GM13976 (cell line): ENCODE measurements at regions not wholly inside any gene's neighbourhood (a gene's known extent, or its start where the extent isn't known, plus 50 kb on each side); places are given as distances from the start of the nearest gene placed in this dataset.
"Not testable (repeated sequence)": the region's sequence is repeated elsewhere in the genome, so short reads cannot be mapped to it uniquely, and the experiment has no call there.

Experiments used
- DNase-seq: peaks from one replicate; pipeline ENCODE4 v3.0.0; 2012; ENCODE audit warnings: low spot score
- in situ Hi-C: fragments of 300-500 bp; cut with MboI; formaldehyde crosslinking; loops from one replicate; pipeline ENCODE4 v1.12.0; 2022; ENCODE audit warnings: low sequenced_read_pairs, mixed read lengths, inconsistent platforms; ENCODE audit not compliant: unreplicated experiment
- TF ChIP-seq, protein P1 (sequence below): IDR thresholded peaks from 2 replicates; pipeline ENCODE4 v1.5.1; 2012; ENCODE audit warnings: borderline replicate concordance, mild to moderate bottlenecking; ENCODE audit not compliant: insufficient read depth; ENCODE audit errors: extremely low read depth, missing control alignments, control extremely low read depth

DNA sequence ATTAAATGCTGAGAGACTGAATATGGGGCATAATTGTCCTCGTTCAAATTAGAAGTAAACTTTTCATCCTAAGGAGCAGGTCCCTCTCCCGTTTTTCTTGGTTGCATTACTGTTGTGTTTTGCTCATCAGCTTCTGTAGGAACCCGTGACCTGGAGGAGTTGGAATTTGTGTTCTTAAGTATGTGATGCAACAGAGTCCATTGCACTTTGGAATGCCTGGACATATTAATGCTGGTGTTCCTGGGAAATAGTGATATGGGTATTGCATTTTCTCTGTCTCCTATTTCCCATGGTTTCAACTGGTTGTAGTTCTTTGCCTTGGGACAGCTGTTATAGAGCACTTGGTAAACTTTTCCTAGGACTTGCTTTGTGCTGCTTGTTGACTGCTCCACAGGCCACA is 417.8 kb upstream of the LCORL start:
- TF ChIP-seq, protein P1, sequence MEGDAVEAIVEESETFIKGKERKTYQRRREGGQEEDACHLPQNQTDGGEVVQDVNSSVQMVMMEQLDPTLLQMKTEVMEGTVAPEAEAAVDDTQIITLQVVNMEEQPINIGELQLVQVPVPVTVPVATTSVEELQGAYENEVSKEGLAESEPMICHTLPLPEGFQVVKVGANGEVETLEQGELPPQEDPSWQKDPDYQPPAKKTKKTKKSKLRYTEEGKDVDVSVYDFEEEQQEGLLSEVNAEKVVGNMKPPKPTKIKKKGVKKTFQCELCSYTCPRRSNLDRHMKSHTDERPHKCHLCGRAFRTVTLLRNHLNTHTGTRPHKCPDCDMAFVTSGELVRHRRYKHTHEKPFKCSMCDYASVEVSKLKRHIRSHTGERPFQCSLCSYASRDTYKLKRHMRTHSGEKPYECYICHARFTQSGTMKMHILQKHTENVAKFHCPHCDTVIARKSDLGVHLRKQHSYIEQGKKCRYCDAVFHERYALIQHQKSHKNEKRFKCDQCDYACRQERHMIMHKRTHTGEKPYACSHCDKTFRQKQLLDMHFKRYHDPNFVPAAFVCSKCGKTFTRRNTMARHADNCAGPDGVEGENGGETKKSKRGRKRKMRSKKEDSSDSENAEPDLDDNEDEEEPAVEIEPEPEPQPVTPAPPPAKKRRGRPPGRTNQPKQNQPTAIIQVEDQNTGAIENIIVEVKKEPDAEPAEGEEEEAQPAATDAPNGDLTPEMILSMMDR, result no peak
- in situ Hi-C loops, result no loop called here

DNA sequence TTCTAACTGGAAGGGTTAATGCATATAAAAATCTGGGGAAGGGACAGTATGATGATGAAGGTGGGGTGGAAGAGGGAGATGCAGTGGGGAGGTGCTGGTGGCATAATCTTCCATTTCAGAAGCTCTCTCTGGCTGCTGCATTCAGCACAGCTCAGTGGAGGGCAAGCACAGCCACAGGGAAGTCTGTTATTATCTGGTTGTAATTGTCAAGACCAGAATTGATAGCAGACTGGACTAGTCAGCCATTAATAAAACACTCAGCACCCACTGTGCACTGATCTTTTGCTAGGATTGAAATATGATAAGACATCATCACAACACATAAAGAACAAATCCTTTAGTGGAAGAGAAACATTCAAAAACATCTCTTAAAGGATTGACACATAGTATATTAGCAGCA is 414.2 kb upstream of the LCORL start:
- TF ChIP-seq, protein P1, result no peak
- in situ Hi-C loops, result no loop called here
- DNase-seq, result no peak

More for the DNA sequence above, 417.8 kb upstream of the LCORL start:
- DNase-seq, result no peak

DNA sequence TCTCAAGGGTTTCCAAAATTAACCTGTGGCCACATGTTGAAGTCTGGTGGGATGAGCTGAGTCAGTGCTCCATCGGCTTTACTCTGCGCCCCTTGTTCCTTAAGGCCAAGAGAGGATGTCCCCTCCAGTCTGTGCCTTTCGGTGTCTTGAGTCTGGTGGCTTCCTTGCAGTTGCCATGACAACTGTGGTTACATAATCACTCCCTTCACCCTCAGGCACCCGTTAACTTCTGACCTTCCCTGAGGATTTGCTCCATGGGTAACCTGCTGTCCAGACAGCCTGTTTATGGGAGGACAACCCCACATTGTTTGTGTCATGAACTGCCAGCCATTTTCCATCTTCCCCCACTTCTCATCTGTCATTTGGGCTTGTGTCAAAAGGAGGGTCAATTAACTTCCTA is 401.1 kb upstream of the LCORL start:
- DNase-seq, result no peak
- TF ChIP-seq, protein P1, result no peak
- in situ Hi-C loops, result no loop called here

DNA sequence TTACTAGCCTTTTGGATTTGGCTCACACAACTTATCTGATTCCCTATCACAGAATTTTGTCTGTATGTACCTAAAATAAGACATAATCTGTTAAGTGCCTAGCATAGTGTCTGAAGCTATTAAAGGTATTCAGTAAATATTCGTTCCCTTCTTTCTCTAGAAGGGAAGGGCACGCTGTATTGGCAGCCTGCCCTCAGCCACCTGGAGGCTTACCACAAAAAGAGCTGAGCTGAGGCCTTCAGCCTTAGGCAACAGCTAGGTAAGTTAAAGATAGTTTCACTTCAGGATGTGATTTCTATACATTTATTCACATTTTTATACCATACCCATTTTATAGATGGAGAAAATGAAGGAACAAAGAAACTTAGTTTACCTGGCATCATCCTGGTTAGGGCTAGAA is 400.0 kb upstream of the LCORL start:
- in situ Hi-C loops, result no loop called here
- DNase-seq, result no peak

DNA sequence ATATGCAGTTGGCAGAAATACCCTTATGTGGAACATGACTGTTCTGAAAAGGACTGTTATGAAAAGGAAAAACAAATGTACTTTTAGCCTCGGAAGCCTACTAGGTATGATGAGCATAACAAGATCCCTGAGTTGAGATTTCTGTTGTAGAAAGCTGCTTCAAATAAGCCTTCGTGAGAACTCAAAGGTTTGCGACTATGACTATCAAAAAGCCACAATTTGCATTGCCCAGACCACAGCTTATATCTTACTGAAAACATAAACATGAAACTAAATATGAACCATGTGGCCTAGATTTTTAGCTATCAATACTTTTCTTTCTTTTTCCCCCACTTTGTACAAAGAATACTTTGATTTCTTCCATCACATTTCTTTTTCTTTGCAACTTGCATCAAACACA is 398.2 kb upstream of the LCORL start:
- in situ Hi-C loops, result no loop called here
- TF ChIP-seq, protein P1, result no peak
- no peak for DNase-seq

More for the DNA sequence above, 400.0 kb upstream of the LCORL start:
- TF ChIP-seq, protein P1, result no peak

DNA sequence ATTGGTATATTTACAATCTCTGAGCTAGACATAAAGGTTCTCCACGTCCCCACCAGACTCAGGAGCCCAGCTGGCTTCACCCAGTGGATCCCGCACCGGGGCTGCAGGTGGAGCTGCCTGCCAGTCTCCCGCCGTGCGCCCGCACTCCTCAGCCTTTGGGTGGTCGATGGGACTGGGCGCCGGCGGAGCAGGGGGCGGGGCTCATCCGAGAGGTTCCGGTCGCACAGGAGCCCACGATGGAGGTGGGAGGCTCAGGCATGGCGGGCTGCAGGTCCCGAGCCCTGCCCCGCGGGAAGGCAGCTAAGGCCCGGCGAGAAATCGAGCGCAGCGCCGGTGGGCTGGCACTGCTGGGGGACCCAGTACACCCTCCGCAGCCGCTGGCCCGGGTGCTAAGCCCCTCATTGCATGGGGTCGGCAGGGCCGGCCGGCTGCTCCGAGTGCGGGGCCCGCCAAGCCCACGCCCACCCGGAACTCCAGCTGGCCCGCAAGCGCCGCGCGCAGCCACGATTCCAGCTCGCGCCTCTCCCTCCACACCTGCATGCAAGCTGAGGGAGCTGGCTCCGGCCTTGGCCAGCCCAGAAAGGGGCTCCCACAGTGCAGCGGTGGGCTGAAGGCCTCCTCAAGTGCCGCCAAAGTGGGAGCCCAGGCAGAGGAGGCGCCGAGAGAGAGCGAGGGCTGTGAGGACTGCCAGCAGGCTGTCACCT is 396.8 kb upstream of the LCORL start:
- DNase-seq, in situ Hi-C loops: not testable (repeated sequence)

DNA sequence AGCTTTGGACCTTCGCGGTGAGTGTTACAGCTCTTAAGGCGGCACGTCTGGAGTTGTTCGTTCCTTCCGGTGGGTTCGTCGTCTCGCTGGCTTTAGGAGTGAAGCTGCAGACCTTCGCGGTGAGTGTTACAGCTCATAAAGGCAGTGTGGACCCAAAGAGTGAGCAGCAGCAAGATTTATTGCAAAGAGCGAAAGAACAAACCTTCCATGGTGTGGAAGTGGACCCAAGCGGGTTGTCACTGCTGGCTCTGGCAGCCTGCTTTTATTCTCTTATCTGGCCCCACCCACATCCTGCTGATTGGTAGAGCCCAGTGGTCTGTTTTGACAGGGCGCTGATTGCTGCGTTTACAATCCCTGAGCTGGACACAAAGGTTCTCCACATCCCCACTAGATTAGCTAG is 396.1 kb upstream of the LCORL start:
- in situ Hi-C loops, DNase-seq: not testable (repeated sequence)

DNA sequence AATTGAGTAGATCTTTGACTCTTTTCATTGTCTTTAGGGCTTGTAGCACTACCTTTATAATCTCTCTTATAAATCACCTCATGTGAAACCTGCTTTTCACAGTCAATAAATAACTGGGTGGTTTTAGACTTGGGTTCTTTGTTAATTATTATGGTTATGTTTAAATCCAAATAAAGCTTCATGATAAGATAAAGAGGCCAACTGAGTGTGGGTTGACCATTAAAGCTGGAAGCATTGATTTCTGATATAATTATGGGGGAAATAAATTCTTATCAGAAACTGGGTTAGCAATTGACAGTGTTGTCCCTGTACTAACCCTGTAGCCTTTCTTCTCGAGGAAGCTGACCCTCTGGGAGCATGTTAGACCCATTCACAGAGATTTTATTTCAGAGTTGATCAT is 384.7 kb upstream of the LCORL start:
- TF ChIP-seq, protein P1, result no peak
- in situ Hi-C loops, result no loop called here

More for the DNA sequence above, 384.7 kb upstream of the LCORL start:
- no peak for DNase-seq
